ENCODE measurements at regions not wholly inside any gene's neighbourhood (a gene's known extent, or its start where the extent isn't known, plus 50 kb on each side); places are given as distances from the start of the nearest gene placed in this dataset.

GRCh38 chr6:23457321-23457720 is 668.7 kb upstream of the NRSN1 start:
- Histone ChIP-seq H2AFZ (ENCODE audit: low read depth, low read length) (no peak overlapping the region), H3K27me3 (ENCODE audit: control insufficient read depth in 2 of 2, insufficient read depth in 2 of 2, low read length in 2 of 2) (no peaks in the 10 kb centered on the region), H3K79me2 (ENCODE audit: control insufficient read depth, insufficient read depth, low read length) (no peaks in the 10 kb centered on the region), H3K4me2 (ENCODE audit: insufficient read depth, low read length) (no peak overlapping the region), H3K9me3 (replicated peaks; ENCODE audit: control insufficient read depth, insufficient read depth, low read length) (no peaks in the 10 kb centered on the region), H3K4me3 (replicated peaks in 1 of 3; ENCODE audit: insufficient read depth in 1 of 3, low read depth in 1 of 3, low read length in 3 of 3) (no peak overlapping the region), H3K4me1 (ENCODE audit: control insufficient read depth, extremely low read depth, insufficient read depth, low read length) (peaks cover 2% of the 10 kb centered on the region), H4K20me1 (replicated peaks; ENCODE audit: control insufficient read depth, extremely low read depth, insufficient read depth, low read length) (no peaks in the 10 kb centered on the region), H3K27ac (ENCODE audit: insufficient read depth, low read depth, low read length) (no peak overlapping the region), H3K9ac (replicated peaks; ENCODE audit: extremely low read depth, insufficient read depth, low read length) (no peak overlapping the region), H3K36me3 (ENCODE audit: control insufficient read depth in 2 of 2, extremely low read depth in 1 of 2, insufficient read depth in 2 of 2, low read length in 2 of 2) (no peaks in the 10 kb centered on the region), H3K9me1 (replicated peaks; ENCODE audit: control insufficient read depth, extremely low read depth, insufficient read depth, low read length) (no peaks in the 10 kb centered on the region)
- TF ChIP-seq MYC (IDR thresholded peaks at IDR 0.05; ENCODE audit: low read depth, low read length), result no peak
- TF ChIP-seq POLR2AphosphoS5 (IDR thresholded peaks at IDR 0.05; ENCODE audit: insufficient read depth, low read depth, low read length), result no peak
- no peak for TF ChIP-seq JUN (IDR thresholded peaks at IDR 0.05; ENCODE audit: borderline replicate concordance, insufficient read depth, insufficient read length, low read depth)
- TF ChIP-seq POLR2A (IDR thresholded peaks at IDR 0.05; ENCODE audit: low read depth, low read length), result no peak
- TF ChIP-seq FOS (IDR thresholded peaks at IDR 0.05; ENCODE audit: borderline replicate concordance, insufficient read depth, low read length), result no peak
- no peak for TF ChIP-seq EZH2 (IDR thresholded peaks at IDR 0.05; ENCODE audit: borderline replicate concordance, low read depth, low read length, severe bottlenecking)
- TF ChIP-seq CTCF (IDR thresholded peaks at IDR 0.05; ENCODE audit: extremely low read depth in 1 of 2, insufficient read depth in 1 of 2, low read depth in 1 of 2, low read length in 2 of 2), result no peak
- TF ChIP-seq GATA2 (IDR thresholded peaks at IDR 0.05; ENCODE audit: insufficient read depth, insufficient read length, low read depth, low read length), result no peak
- no peak for TF ChIP-seq MAX (IDR thresholded peaks at IDR 0.05; ENCODE audit: insufficient read depth, insufficient read length)
- CTCF ChIA-PET, result no interaction called here
- POLR2A ChIA-PET, result no interaction called here
- no TSS peak for BruUV-seq (replicated peaks)
- FAIRE-seq (no peak), DNase-seq (ENCODE audit: low read depth, low spot score) (no peak)
- intact Hi-C loops (cut with micrococcal nuclease) (no loop called here), dilution Hi-C loops (cut with MboI; ENCODE audit: extremely low pct_ligation_motif_present, low sequenced_read_pairs) (no loop called here)
